CD4-positive, alpha-beta T cell (primary cell): ENCODE measurements at regions not wholly inside any gene's neighbourhood (a gene's known extent, or its start where the extent isn't known, plus 50 kb on each side); places are given as distances from the start of the nearest gene placed in this dataset.

Source experiments
- ATAC-seq: fragments of 200-7000 bp; cut with Tn5 transposase; one replicate; pipeline ENCODE4 v1.10.0; 2022; ENCODE audit warnings: mild to moderate bottlenecking; ENCODE audit not compliant: poor library complexity
- CTCF ChIA-PET: fragments of 350-600 bp; sonication (Branson Sonifier 250); formaldehyde crosslinking; loops from one replicate; lab custom pipeline; 2021; ENCODE audit warnings: antibody characterized with exemption, inconsistent platforms; lab: Charles Lee
- POLR2A ChIA-PET: fragments of 350-600 bp; sonication (Branson Sonifier 250); formaldehyde crosslinking; loops from one replicate; lab custom pipeline; 2021; ENCODE audit warnings: antibody characterized with exemption, inconsistent platforms; lab: Charles Lee
- DNase-seq, 14 experiments: peaks; one replicate each; pipeline ENCODE4 v3.0.0-alpha.2; 2013 to 2020; ENCODE audit warnings: mixed read lengths in 2 of 14
- H3K27ac ChIP-seq, 2 donors: one replicate each; pipeline versions ENCODE4 v1.5.1 to v1.7.0; 2013; ENCODE audit warnings: low read length in 2 of 2, low read depth in 1 of 2, mild to moderate bottlenecking in 1 of 2
- H3K27me3 ChIP-seq, 2 experiments: 1 replicate in 1 of 2; 2 replicates in 1 of 2; pipeline versions ENCODE4 v1.6.1 to v1.7.0; 2013; ENCODE audit warnings: low read length in 2 of 2, control low read depth in 1 of 2, mild to moderate bottlenecking in 1 of 2, moderate library complexity in 1 of 2; ENCODE audit not compliant: insufficient read depth in 2 of 2, control insufficient read depth in 1 of 2
- H3K36me3 ChIP-seq: one replicate; pipeline ENCODE4 v1.6.1; 2013; ENCODE audit warnings: low read length, control low read depth; ENCODE audit not compliant: insufficient read depth
- H3K4me1 ChIP-seq: one replicate; pipeline ENCODE4 v1.6.1; 2013; ENCODE audit warnings: low read length, control low read depth; ENCODE audit not compliant: insufficient read depth
- H3K4me3 ChIP-seq: one replicate; pipeline ENCODE4 v1.5.1; 2013; ENCODE audit warnings: mild to moderate bottlenecking, low read length, moderate library complexity
- H3K9me3 ChIP-seq, 2 experiments: 1 replicate in 1 of 2; 2 replicates in 1 of 2; pipeline versions ENCODE4 v1.6.1 to v1.7.0; 2013; ENCODE audit warnings: low read length in 2 of 2, mild to moderate bottlenecking in 2 of 2, control low read depth in 1 of 2, moderate library complexity in 1 of 2; ENCODE audit not compliant: control insufficient read depth in 1 of 2, insufficient read depth in 1 of 2
- H3K27ac Mint-ChIP-seq: one replicate; pipeline ENCODE4 v1.8.0; 2020; ENCODE audit warnings: mixed read lengths
- H3K27me3 Mint-ChIP-seq: one replicate; pipeline ENCODE4 v1.8.0; 2021; ENCODE audit warnings: mixed read lengths
- H3K36me3 Mint-ChIP-seq: one replicate; pipeline ENCODE4 v1.8.0; 2021; ENCODE audit warnings: low read depth, mixed read lengths
- H3K4me1 Mint-ChIP-seq: one replicate; pipeline ENCODE4 v1.8.0; 2021; ENCODE audit warnings: low read depth, mixed read lengths
- H3K4me3 Mint-ChIP-seq: one replicate; pipeline ENCODE4 v1.8.0; 2020; ENCODE audit warnings: mild to moderate bottlenecking, mixed read lengths
- H3K9me3 Mint-ChIP-seq: one replicate; pipeline ENCODE4 v1.8.0; 2020; ENCODE audit warnings: mixed read lengths
- intact Hi-C, 2 experiments: fragments of 100-400 bp; cut with DNase I in 1 of 2; cut with micrococcal nuclease in 1 of 2; formaldehyde crosslinking; loops; one replicate each; pipeline versions ENCODE4 v1.15.1 to v1.9.0; 2023 to 2025; cut with DNase I, micrococcal nuclease
- TF ChIP-seq, protein P1 (sequence below): fragments of 200-600 bp; IDR thresholded peaks from one replicate; pipeline ENCODE4 v1.8.0; 2022; ENCODE audit warnings: antibody characterized with exemption, mild to moderate bottlenecking

DNA sequence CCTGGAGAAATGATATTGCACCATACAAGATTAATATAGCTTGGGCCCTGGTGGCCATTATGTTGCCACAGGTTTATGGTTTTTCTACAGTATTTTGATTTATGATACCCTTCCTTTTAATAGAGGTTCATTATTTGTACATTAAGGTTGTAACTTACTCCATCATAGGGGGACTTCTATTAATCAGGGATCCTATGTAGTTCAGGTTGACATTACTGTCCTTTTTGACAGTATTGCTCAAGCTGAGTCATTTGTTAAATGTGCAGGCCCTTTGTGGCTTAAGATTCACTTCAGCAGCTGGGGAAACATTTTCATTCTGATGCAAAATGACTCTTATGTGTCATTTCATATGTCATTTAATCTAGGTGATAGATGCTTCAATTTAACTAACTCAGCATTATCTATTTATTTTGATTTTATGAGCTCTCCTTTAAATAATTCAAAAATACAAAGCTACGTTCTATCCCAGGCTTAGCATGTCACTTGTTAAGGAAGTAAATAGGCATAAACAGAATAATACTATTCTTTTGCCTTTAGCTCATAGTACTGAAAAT, 686.9 kb upstream of the NCAM2 start:
- H3K36me3 Mint-ChIP-seq, result no peaks in the 10 kb centered on the region
- intact Hi-C loops, result no loop called here

DNA sequence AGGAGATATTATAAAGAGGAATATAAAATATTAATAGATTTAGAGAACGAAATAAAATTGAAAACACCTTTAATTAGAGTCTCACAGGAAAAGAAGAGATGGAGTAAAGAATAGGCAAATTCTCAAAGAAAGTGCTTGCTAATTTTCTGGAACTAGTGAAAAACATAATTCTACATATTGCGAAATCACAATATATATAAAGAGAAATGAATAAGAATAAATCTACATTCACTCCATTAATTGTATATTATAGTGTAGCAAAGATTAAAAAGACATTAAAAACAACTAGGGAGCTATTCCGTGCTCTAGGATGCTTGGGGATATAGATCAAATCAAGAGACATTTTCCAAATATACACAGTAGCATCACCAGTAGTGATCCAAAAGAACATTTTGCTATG, 685.2 kb upstream of the NCAM2 start:
- TF ChIP-seq, protein P1, sequence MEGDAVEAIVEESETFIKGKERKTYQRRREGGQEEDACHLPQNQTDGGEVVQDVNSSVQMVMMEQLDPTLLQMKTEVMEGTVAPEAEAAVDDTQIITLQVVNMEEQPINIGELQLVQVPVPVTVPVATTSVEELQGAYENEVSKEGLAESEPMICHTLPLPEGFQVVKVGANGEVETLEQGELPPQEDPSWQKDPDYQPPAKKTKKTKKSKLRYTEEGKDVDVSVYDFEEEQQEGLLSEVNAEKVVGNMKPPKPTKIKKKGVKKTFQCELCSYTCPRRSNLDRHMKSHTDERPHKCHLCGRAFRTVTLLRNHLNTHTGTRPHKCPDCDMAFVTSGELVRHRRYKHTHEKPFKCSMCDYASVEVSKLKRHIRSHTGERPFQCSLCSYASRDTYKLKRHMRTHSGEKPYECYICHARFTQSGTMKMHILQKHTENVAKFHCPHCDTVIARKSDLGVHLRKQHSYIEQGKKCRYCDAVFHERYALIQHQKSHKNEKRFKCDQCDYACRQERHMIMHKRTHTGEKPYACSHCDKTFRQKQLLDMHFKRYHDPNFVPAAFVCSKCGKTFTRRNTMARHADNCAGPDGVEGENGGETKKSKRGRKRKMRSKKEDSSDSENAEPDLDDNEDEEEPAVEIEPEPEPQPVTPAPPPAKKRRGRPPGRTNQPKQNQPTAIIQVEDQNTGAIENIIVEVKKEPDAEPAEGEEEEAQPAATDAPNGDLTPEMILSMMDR, result no peak
- no peaks in the 10 kb centered on the region for H3K4me1 Mint-ChIP-seq
- POLR2A ChIA-PET, result no interaction called here
- CTCF ChIA-PET, result no interaction called here
- intact Hi-C loops, result no loop called here
- H3K36me3 Mint-ChIP-seq, result no peaks in the 10 kb centered on the region
- H3K4me3 ChIP-seq, result no peak overlapping the region
- H3K27ac Mint-ChIP-seq, result no peak overlapping the region
- no peak overlapping the region for H3K27ac ChIP-seq
- H3K27me3 Mint-ChIP-seq, result no peaks in the 10 kb centered on the region
- ATAC-seq (no peak), DNase-seq (no peak)
- H3K9me3 Mint-ChIP-seq, result peaks cover 3% of the 10 kb centered on the region
- H3K9me3 ChIP-seq, result no peaks in the 10 kb centered on the region
- H3K27me3 ChIP-seq, result no peaks in the 10 kb centered on the region
- no peaks in the 10 kb centered on the region for H3K36me3 ChIP-seq
- H3K4me1 ChIP-seq, result no peaks in the 10 kb centered on the region
- no peak overlapping the region for H3K4me3 Mint-ChIP-seq

More for the DNA sequence above, 686.9 kb upstream of the NCAM2 start:
- Histone ChIP-seq H3K4me3 (no peak overlapping the region), H3K27ac (no peak overlapping the region), H3K27me3 (no peaks in the 10 kb centered on the region), H3K36me3 (no peaks in the 10 kb centered on the region), H3K4me1 (no peaks in the 10 kb centered on the region), H3K9me3 (no peaks in the 10 kb centered on the region)
- ChIA-PET CTCF (no interaction called here), POLR2A (no interaction called here)
- Mint-ChIP-seq H3K9me3 (peaks cover 3% of the 10 kb centered on the region), H3K4me3 (no peak overlapping the region), H3K27ac (no peak overlapping the region), H3K4me1 (no peaks in the 10 kb centered on the region), H3K27me3 (no peaks in the 10 kb centered on the region)
- ATAC-seq (no peak), DNase-seq (no peak)
- TF ChIP-seq, protein P1, result no peak

DNA sequence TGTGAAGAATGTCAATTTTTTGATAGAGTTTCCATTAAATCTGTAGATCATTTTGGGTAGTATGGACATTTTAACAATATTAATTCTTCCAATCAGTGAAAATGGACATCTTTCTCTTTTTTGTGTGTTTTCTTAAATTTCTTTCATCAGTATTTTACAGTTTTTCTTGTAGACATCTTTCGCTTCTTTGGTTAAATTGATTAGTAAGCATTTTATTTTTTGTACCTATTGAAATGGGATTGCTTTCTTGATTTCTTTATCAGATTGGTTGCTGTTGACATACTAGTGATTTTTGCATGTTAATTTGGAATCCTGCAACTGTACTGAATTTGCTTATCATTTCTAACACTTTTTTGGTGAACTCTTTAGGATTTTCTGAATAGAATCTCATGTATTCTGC, 683.2 kb upstream of the NCAM2 start:
- Histone ChIP-seq H3K4me1 (no peaks in the 10 kb centered on the region), H3K4me3 (no peak overlapping the region), H3K27me3 (no peaks in the 10 kb centered on the region), H3K36me3 (no peaks in the 10 kb centered on the region), H3K9me3 (no peaks in the 10 kb centered on the region), H3K27ac (no peak overlapping the region)
- ATAC-seq (no peak), DNase-seq (no peak)
- H3K36me3 Mint-ChIP-seq, result no peaks in the 10 kb centered on the region
- CTCF ChIA-PET, result no interaction called here
- TF ChIP-seq, protein P1, result no peak
- H3K9me3 Mint-ChIP-seq, result peaks cover 3% of the 10 kb centered on the region
- intact Hi-C loops, result no loop called here
- no peak overlapping the region for H3K4me3 Mint-ChIP-seq
- no peaks in the 10 kb centered on the region for H3K4me1 Mint-ChIP-seq
- no peak overlapping the region for H3K27ac Mint-ChIP-seq
- H3K27me3 Mint-ChIP-seq, result no peaks in the 10 kb centered on the region
- POLR2A ChIA-PET, result no interaction called here
